ENCODE measurements at regions not wholly inside any gene's neighbourhood (a gene's known extent, or its start where the extent isn't known, plus 50 kb on each side); places are given as distances from the start of the nearest gene placed in this dataset.

GRCh38 chr1:88401313-88401712 is 282.8 kb upstream of the PKN2 start:
- H3K27me3 ChIP-seq (replicated peaks; ENCODE audit: insufficient read depth, low read depth, low read length, poor library complexity): no peaks in the 10 kb centered on the region
- no peaks in the 10 kb centered on the region for H3K9me3 ChIP-seq (ENCODE audit: low read depth, low read length, poor library complexity, severe bottlenecking)
- no peak for DNase-seq (ENCODE audit: low spot score)
- no peaks in the 10 kb centered on the region for H3K36me3 ChIP-seq (ENCODE audit: insufficient read depth, low read length, poor library complexity, severe bottlenecking)
- H3K27ac ChIP-seq (ENCODE audit: low read depth, low read length, poor library complexity, severe bottlenecking): no peak overlapping the region
- intact Hi-C loops (cut with micrococcal nuclease; ENCODE audit: unreplicated experiment): no loop called here
- ChIA-PET CTCF (no interaction called here), POLR2A (ENCODE audit: low non-redundant PET) (no interaction called here)
- TF ChIP-seq CTCF (conservative IDR thresholded peaks at IDR 0.05; ENCODE audit: low read depth, low read length) (no peak), EZH2 (IDR thresholded peaks at IDR 0.05; ENCODE audit: borderline replicate concordance, low read depth, low read length, poor library complexity, severe bottlenecking) (no peak)
- H3K4me1 ChIP-seq (ENCODE audit: insufficient read depth, low read length, poor library complexity, severe bottlenecking): no peaks in the 10 kb centered on the region
- no peak overlapping the region for H3K4me3 ChIP-seq (ENCODE audit: low read depth, low read length, poor library complexity, severe bottlenecking)
- BruUV-seq (replicated peaks): no TSS peak

- Histone ChIP-seq H3K9me3 (ENCODE audit: low read depth, low read length, poor library complexity, severe bottlenecking) (peaks cover 7% of the 10 kb centered on the region), H3K27me3 (replicated peaks; ENCODE audit: insufficient read depth, low read depth, low read length, poor library complexity) (no peaks in the 10 kb centered on the region), H3K4me3 (ENCODE audit: low read depth, low read length, poor library complexity, severe bottlenecking) (no peak overlapping the region), H3K36me3 (ENCODE audit: insufficient read depth, low read length, poor library complexity, severe bottlenecking) (no peaks in the 10 kb centered on the region), H3K27ac (ENCODE audit: low read depth, low read length, poor library complexity, severe bottlenecking) (no peak overlapping the region), H3K4me1 (ENCODE audit: insufficient read depth, low read length, poor library complexity, severe bottlenecking) (no peaks in the 10 kb centered on the region)
- ChIA-PET CTCF (no interaction called here), POLR2A (ENCODE audit: low non-redundant PET) (no interaction called here)
- DNase-seq (ENCODE audit: low spot score): no peak
- TF ChIP-seq EZH2 (IDR thresholded peaks at IDR 0.05; ENCODE audit: borderline replicate concordance, low read depth, low read length, poor library complexity, severe bottlenecking) (no peak), CTCF (conservative IDR thresholded peaks at IDR 0.05; ENCODE audit: low read depth, low read length) (no peak)
- intact Hi-C loops (cut with micrococcal nuclease; ENCODE audit: unreplicated experiment): no loop called here
- BruUV-seq (replicated peaks): no TSS peak
These were observed 279.5 kb upstream of the PKN2 start for GRCh38 chr1:88404582-88404981.

GRCh38 chr1:88407248-88407647 is 276.8 kb upstream of the PKN2 start:
- H3K4me1 ChIP-seq (ENCODE audit: insufficient read depth, low read length, poor library complexity, severe bottlenecking): no peaks in the 10 kb centered on the region

More at GRCh38 chr1:88407248-88407647, 276.8 kb upstream of the PKN2 start:
- Histone ChIP-seq H3K4me3 (ENCODE audit: low read depth, low read length, poor library complexity, severe bottlenecking) (no peak overlapping the region), H3K9me3 (ENCODE audit: low read depth, low read length, poor library complexity, severe bottlenecking) (peaks cover 7% of the 10 kb centered on the region), H3K36me3 (ENCODE audit: insufficient read depth, low read length, poor library complexity, severe bottlenecking) (no peaks in the 10 kb centered on the region), H3K27ac (ENCODE audit: low read depth, low read length, poor library complexity, severe bottlenecking) (no peak overlapping the region), H3K27me3 (replicated peaks; ENCODE audit: insufficient read depth, low read depth, low read length, poor library complexity) (no peaks in the 10 kb centered on the region)
- ChIA-PET CTCF (no interaction called here), POLR2A (ENCODE audit: low non-redundant PET) (no interaction called here)
- no peak for DNase-seq (ENCODE audit: low spot score)
- intact Hi-C loops (cut with micrococcal nuclease; ENCODE audit: unreplicated experiment): no loop called here
- TF ChIP-seq CTCF (conservative IDR thresholded peaks at IDR 0.05; ENCODE audit: low read depth, low read length) (no peak), EZH2 (IDR thresholded peaks at IDR 0.05; ENCODE audit: borderline replicate concordance, low read depth, low read length, poor library complexity, severe bottlenecking) (no peak)
- no TSS peak for BruUV-seq (replicated peaks)

All from A673 (cell line).